Suprapubic skin (tissue), 3 donors: ENCODE measurements at regions not wholly inside any gene's neighbourhood (a gene's known extent, or its start where the extent isn't known, plus 50 kb on each side); places are given as distances from the start of the nearest gene placed in this dataset.

ENCODE experiments used
- CTCF ChIP-seq, 2 donors: fragments of 200-600 bp in 1 of 2; fragments of 450-650 bp in 1 of 2; sonication (generic) in 1 of 2; IDR thresholded peaks; one replicate each; pipeline ENCODE4 v1.5.1; 2016 to 2019; ENCODE audit warnings: antibody characterized with exemption in 2 of 2, mild to moderate bottlenecking in 1 of 2, moderate library complexity in 1 of 2
- POLR2AphosphoS5 ChIP-seq, 3 donors: sonication (generic); formaldehyde crosslinking; IDR thresholded peaks; one replicate each; pipeline ENCODE4 v1.6.1; 2017; ENCODE audit warnings: antibody characterized with exemption in 3 of 3

- TF ChIP-seq CTCF (IDR thresholded peaks at IDR 0.05) (no peak), POLR2AphosphoS5 (IDR thresholded peaks at IDR 0.05) (no peak)
Observed at GRCh38 chr4:19266566-19266965, 985.1 kb upstream of the SLIT2 start.
